Dedifferentiated amniotic fluid mesenchymal stem cell (primary cell): ENCODE measurements at regions not wholly inside any gene's neighbourhood (a gene's known extent, or its start where the extent isn't known, plus 50 kb on each side); places are given as distances from the start of the nearest gene placed in this dataset.

Source experiments
- DNase-seq: peaks from one replicate; pipeline ENCODE4 v3.0.0-alpha.2; 2016; ENCODE audit errors: extremely low spot score

DNA sequence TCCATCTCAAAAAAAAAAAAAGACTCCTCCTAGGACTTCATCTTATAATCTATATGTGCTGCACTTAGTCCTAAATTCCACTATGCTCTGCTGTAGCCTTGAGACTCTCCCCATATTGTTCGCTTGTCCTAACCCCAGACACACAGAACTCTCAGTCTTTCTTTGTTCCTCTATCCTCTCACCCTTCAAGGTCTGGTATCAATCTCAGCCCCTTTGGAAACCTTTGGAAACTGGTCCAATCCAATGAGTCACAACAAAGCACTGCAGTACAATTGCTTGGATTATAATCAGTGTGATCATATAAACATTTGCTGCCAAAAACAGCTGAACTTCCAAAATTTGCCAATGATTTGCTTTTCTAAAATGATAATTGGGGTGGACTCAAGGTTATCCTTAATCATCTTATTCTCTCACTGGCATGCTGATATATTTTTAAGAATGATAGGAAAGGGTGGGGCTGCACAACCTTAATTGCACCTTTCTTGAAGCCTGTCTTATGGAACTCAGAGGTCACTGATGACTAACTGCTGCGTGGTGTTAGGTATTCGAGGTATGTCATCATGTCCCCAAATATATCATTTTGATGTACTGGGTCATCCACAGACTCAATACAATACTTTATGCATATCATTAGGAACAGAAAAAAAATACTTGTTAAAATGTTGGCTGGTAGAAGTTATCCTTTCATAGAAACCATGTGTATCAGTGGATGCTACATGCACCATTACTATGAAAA lies 756.7 kb downstream of the NR2F2 start:
- no peak for DNase-seq

DNA sequence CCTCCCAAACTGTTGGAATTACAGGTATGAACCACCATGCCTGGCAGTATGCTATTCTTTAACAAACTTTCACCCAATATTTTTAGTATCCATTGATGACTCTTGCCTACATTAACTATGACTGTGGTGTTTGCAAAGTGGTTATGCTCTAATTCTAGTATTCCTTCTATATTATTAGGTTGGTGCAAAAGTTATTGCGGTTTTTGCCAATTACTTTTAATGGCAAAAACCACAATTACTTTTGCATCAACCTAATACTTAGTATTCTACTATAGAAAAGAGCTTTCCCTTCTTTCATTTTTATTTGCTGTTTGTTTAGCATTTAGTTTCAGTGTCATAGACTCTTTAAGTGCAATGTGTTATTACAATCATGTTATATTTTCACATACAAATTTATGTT lies 760.6 kb downstream of the NR2F2 start:
- DNase-seq = no peak

- DNase-seq = no peak
Observed at GRCh38 chr15:97092656-97093055, 762.2 kb downstream of the NR2F2 start.

- no peak for DNase-seq
Observed at GRCh38 chr15:97096303-97096835, 765.9 kb downstream of the NR2F2 start.

DNA sequence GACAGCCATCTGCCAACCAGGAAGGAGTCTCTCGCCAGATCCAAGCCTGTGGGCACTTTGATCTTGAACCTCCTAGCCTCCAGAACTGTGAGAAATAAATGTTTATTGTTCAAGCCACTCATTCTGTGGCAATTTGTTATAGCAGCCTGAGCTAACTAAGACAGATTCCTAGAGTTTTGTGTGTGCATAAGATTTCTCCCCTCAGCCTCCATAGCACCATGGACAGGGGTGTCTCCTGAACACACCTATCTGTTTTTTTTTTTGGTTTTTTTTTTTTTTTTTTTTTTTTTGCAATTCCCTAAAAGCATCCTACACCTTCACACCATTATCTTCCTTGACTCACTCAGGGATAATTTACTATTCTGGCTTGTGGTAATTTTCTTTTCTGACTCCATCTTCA lies 768.5 kb downstream of the NR2F2 start:
- no peak for DNase-seq

DNA sequence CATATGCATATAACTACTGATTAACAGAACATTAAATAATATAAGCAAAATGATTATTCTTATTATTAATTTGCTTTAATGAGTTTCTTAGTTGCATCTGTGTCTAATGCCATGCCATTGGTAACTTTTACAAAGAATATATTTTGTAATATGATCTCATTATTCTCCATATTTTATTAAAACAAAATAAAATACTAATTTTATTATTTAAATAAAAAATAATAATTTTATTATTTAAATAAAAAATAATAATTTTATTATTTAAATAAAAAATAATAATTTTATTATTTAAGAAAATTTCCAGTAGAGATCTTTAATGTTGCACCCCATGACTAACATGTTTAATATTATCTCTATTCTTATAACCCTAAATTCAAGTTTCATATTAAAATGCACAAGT lies 771.1 kb downstream of the NR2F2 start:
- DNase-seq = no peak

GRCh38 chr15:97114900-97115760 lies 784.6 kb downstream of the NR2F2 start:
- no peak for DNase-seq

- DNase-seq = no peak
Observed at GRCh38 chr15:97115761-97116070, 785.2 kb downstream of the NR2F2 start.

- no peak for DNase-seq
Observed at GRCh38 chr15:97124790-97125189, 794.3 kb downstream of the NR2F2 start.

- no peak for DNase-seq
Observed at GRCh38 chr15:97126553-97127233, 796.2 kb downstream of the NR2F2 start.

DNA sequence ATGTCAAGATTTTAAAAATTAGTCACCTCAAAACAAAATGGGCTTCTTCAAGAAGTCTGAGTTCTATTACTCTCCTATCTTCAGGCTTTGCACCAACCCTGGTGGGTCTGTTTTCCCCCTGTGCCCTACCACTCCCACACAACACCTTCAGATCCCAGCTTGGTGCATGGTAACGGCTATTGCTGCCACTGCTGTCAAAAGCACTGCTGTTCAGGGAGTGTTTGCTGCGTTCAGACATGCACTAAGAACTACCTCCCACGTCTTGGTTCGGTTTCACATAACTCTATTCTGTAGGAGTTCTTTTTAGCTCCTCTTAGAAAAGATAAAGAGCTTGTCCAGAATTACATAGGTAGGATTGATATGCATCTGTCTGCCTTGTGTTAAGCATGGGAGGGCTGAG lies 799.2 kb downstream of the NR2F2 start:
- no peak for DNase-seq

GRCh38 chr15:97140216-97140615 lies 809.7 kb downstream of the NR2F2 start:
- DNase-seq = no peak

- no peak for DNase-seq
Observed at GRCh38 chr15:97141360-97141759, 810.9 kb downstream of the NR2F2 start.

DNA sequence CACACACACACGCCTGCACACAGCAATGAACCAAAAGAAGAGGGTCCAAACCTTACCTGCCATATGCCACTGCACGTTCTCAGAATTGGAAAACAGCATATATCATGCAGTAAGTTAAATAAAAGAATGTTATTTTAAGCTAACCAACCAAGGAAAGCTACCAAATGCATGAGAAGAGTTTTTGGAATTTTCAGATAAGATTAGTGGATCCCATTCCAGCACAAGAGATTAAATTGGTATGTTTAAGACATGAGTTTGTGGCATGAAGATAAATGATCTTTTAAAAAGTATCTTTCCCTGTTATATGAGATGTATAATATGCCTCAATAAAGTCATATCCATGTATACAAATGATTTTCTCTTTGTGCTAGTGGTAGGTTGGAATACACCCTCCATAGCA lies 811.4 kb downstream of the NR2F2 start:
- DNase-seq = no peak

GRCh38 chr15:97143592-97144376 lies 813.3 kb downstream of the NR2F2 start:
- no peak for DNase-seq

- DNase-seq = no peak
Observed at GRCh38 chr15:97144377-97144711, 813.8 kb downstream of the NR2F2 start.

GRCh38 chr15:97146929-97147870 lies 813.3 kb upstream of the ARRDC4 start:
- no peak for DNase-seq

GRCh38 chr15:97153356-97153965 lies 807.0 kb upstream of the ARRDC4 start:
- DNase-seq = no peak

DNA sequence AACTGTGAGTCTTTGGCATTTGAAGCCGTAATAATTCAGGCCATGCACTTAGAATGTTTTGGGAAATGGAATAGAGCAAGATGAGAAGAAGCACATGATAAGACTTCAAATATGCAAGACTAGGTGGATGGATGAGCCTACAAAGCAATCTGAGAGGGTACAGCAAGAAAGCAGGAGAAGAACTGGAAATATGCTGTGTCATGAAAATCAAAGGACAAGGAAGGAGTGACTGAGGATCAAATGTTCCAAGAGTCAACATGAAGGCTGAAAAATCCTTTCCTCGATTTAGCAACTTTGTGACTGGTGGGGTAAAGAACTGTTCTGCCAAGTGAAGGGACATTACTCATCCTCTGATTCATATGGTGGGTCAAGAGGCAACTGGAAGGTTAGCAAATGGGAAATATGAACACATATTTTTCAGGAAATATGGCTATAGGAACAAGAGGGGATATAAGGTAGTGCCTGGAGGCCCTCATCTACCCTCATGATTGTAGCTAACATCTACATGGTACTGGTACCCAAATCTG lies 803.7 kb upstream of the ARRDC4 start:
- DNase-seq = no peak
